ENCODE measurements at regions not wholly inside any gene's neighbourhood (a gene's known extent, or its start where the extent isn't known, plus 50 kb on each side); places are given as distances from the start of the nearest gene placed in this dataset.

- Histone ChIP-seq H2AFZ (ENCODE audit: low read depth) (no peak overlapping the region), H3K9ac (no peak overlapping the region), H3K4me1 (ENCODE audit: low read depth, poor library complexity, severe bottlenecking) (no peaks in the 10 kb centered on the region), H3K27me3 (ENCODE audit: insufficient read depth, low read depth) (no peaks in the 10 kb centered on the region), H3K79me2 (ENCODE audit: insufficient read depth, low read depth) (no peaks in the 10 kb centered on the region), H3K4me3 (IDR thresholded peaks at IDR 0.05; ENCODE audit: insufficient read depth, low read depth, low read length) (no peak overlapping the region), H3K27ac (no peak overlapping the region), H4K20me1 (ENCODE audit: insufficient read depth) (no peaks in the 10 kb centered on the region), H3K36me3 (ENCODE audit: insufficient read depth) (no peaks in the 10 kb centered on the region), H3K4me2 (no peak overlapping the region)
- TF ChIP-seq, protein P1, sequence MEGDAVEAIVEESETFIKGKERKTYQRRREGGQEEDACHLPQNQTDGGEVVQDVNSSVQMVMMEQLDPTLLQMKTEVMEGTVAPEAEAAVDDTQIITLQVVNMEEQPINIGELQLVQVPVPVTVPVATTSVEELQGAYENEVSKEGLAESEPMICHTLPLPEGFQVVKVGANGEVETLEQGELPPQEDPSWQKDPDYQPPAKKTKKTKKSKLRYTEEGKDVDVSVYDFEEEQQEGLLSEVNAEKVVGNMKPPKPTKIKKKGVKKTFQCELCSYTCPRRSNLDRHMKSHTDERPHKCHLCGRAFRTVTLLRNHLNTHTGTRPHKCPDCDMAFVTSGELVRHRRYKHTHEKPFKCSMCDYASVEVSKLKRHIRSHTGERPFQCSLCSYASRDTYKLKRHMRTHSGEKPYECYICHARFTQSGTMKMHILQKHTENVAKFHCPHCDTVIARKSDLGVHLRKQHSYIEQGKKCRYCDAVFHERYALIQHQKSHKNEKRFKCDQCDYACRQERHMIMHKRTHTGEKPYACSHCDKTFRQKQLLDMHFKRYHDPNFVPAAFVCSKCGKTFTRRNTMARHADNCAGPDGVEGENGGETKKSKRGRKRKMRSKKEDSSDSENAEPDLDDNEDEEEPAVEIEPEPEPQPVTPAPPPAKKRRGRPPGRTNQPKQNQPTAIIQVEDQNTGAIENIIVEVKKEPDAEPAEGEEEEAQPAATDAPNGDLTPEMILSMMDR (conservative IDR thresholded peaks at IDR 0.05; ENCODE audit: low read depth, low read length), result no peak
Measured at GRCh38 chr20:11729806-11730205, 187.9 kb upstream of the BTBD3 start.

DNA sequence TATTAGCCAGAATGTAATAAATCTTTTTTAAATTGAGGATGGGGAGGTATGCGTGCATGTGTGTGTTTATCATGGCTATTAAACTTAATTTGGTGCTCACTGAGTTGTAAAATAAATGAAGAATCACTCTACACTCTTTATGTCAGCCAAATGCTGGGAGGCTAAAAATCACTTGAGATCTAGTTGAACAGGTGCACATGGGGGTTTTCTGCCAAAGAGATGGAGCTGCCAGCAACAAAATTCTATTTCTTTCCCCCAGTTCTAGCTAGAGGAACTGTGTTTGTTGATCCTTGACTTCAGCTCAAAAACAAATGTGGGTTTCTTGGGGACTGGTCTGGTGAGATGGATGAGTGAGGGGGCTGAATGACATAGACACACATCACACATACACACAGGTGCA, 183.3 kb upstream of the BTBD3 start:
- no peaks in the 10 kb centered on the region for H3K36me3 ChIP-seq (ENCODE audit: insufficient read depth)
- no peak overlapping the region for H3K4me3 ChIP-seq (IDR thresholded peaks at IDR 0.05; ENCODE audit: insufficient read depth, low read depth, low read length)
- H4K20me1 ChIP-seq (ENCODE audit: insufficient read depth), result no peaks in the 10 kb centered on the region
- no peak overlapping the region for H3K27ac ChIP-seq
- TF ChIP-seq, protein P1 (conservative IDR thresholded peaks at IDR 0.05; ENCODE audit: low read depth, low read length), result no peak
- no peak overlapping the region for H3K9ac ChIP-seq
- H3K4me2 ChIP-seq, result no peak overlapping the region
- no peak overlapping the region for H2AFZ ChIP-seq (ENCODE audit: low read depth)
- no peaks in the 10 kb centered on the region for H3K27me3 ChIP-seq (ENCODE audit: insufficient read depth, low read depth)
- no peaks in the 10 kb centered on the region for H3K4me1 ChIP-seq (ENCODE audit: low read depth, poor library complexity, severe bottlenecking)
- no peaks in the 10 kb centered on the region for H3K79me2 ChIP-seq (ENCODE audit: insufficient read depth, low read depth)

DNA sequence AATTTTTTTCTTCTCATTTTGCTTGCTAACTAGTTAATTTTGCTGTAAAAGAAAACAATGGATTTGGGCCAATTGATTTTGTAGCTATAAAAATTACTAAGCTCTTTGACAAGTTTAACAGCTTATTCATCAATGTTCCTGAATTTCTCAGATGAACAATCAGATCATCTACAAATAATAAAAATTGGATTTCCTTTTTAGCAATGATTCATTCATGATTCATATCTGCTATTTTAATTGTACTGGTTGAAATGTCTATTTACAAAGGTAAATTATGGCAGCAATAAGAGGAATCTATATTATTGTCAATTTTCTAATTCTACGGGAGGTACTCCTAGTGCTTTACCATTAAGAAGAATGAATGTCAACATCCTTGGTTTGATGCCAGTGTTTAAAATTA, 178.8 kb upstream of the BTBD3 start:
- H3K36me3 ChIP-seq (ENCODE audit: insufficient read depth), result no peaks in the 10 kb centered on the region
- no peak overlapping the region for H2AFZ ChIP-seq (ENCODE audit: low read depth)
- TF ChIP-seq, protein P1 (conservative IDR thresholded peaks at IDR 0.05; ENCODE audit: low read depth, low read length), result no peak
- H3K4me3 ChIP-seq (IDR thresholded peaks at IDR 0.05; ENCODE audit: insufficient read depth, low read depth, low read length), result no peak overlapping the region
- no peak overlapping the region for H3K9ac ChIP-seq
- H3K27me3 ChIP-seq (ENCODE audit: insufficient read depth, low read depth), result no peaks in the 10 kb centered on the region
- H4K20me1 ChIP-seq (ENCODE audit: insufficient read depth), result no peaks in the 10 kb centered on the region
- H3K4me2 ChIP-seq, result no peak overlapping the region
- no peaks in the 10 kb centered on the region for H3K79me2 ChIP-seq (ENCODE audit: insufficient read depth, low read depth)
- no peak overlapping the region for H3K27ac ChIP-seq
- no peaks in the 10 kb centered on the region for H3K4me1 ChIP-seq (ENCODE audit: low read depth, poor library complexity, severe bottlenecking)

GRCh38 chr20:11740975-11741374, 176.7 kb upstream of the BTBD3 start:
- H3K9ac ChIP-seq, result no peak overlapping the region

More at GRCh38 chr20:11740975-11741374, 176.7 kb upstream of the BTBD3 start:
- H3K79me2 ChIP-seq (ENCODE audit: insufficient read depth, low read depth), result no peaks in the 10 kb centered on the region
- H3K4me3 ChIP-seq (IDR thresholded peaks at IDR 0.05; ENCODE audit: insufficient read depth, low read depth, low read length), result no peak overlapping the region
- no peaks in the 10 kb centered on the region for H3K27me3 ChIP-seq (ENCODE audit: insufficient read depth, low read depth)
- no peaks in the 10 kb centered on the region for H4K20me1 ChIP-seq (ENCODE audit: insufficient read depth)
- TF ChIP-seq, protein P1 (conservative IDR thresholded peaks at IDR 0.05; ENCODE audit: low read depth, low read length), result no peak
- H3K4me1 ChIP-seq (ENCODE audit: low read depth, poor library complexity, severe bottlenecking), result no peaks in the 10 kb centered on the region
- no peak overlapping the region for H2AFZ ChIP-seq (ENCODE audit: low read depth)
- H3K27ac ChIP-seq, result no peak overlapping the region
- no peaks in the 10 kb centered on the region for H3K36me3 ChIP-seq (ENCODE audit: insufficient read depth)
- H3K4me2 ChIP-seq, result no peak overlapping the region

Measured in KMS-11 (cell line).